ENCODE measurements at regions not wholly inside any gene's neighbourhood (a gene's known extent, or its start where the extent isn't known, plus 50 kb on each side); places are given as distances from the start of the nearest gene placed in this dataset.
"Not testable (repeated sequence)": the region's sequence is repeated elsewhere in the genome, so short reads cannot be mapped to it uniquely, and the experiment has no call there.

GRCh38 chr4:114249561-114249960 is 270.1 kb upstream of the ARSJ start:
- no peak for DNase-seq (ENCODE audit: low spot score)

- no peak for DNase-seq (ENCODE audit: low spot score)
Observed at GRCh38 chr4:114249976-114250375, 270.5 kb upstream of the ARSJ start.

GRCh38 chr4:114250439-114250891 is 271.0 kb upstream of the ARSJ start:
- no peak for DNase-seq (ENCODE audit: low spot score)

- no peak for DNase-seq (ENCODE audit: low spot score)
Observed at GRCh38 chr4:114251020-114251419, 271.6 kb upstream of the ARSJ start.

DNA sequence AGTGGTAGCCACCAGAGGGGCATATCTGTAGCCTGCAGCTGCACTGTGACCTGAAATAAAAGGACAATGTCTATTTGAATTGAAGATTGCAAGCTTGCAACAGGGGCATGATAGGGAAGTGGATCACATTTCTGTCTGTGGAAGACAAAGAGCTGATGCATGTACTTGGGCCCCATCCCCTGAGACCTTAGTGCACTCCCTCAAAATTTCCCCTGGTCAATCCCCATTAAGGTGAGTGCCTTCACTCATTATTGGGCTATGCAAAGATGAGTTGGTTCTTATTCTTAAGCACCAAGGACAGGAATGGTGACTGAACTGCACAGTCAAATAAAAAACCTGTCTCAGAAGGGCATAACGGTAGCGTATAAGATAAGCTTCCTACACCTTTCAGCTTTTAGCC is 273.1 kb upstream of the ARSJ start:
- no peak for DNase-seq (ENCODE audit: low spot score)

DNA sequence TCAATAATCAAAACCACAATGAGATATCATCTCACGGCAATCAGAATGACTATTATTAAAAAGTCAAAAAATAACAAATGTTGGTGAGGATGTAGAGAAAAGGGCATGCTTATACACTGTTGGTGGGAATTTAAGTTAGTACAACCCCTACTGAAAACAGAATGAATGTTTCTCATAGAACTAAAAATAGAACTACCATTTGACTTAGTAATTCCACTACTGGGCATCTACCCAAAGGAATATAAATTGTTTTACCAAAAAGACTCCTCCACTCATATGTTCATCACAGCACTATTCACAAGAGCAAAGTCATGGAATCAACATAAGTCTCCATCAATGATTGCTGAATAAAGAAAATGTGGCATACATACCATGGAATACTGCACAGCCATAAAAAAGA is 278.1 kb upstream of the ARSJ start:
- no peak for DNase-seq (ENCODE audit: low spot score)

DNA sequence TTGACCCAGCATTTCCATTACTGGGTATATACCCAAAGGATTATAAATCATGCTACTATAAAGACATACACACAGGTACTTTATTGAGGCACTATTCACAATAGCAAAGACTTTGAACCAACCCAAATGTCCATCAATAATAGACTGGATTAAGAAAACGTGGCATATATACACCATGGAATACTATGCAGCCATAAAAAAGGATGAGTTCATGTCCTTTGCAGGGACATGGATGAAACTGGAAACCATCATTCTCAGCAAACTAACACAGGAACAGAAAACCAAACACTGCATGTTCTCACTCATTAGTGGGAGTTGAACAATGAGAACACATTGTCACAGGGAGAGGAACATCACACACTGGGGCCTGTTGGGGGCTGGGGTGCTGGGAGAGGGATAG is 283.0 kb upstream of the ARSJ start:
- DNase-seq (ENCODE audit: low spot score), result not testable (repeated sequence)

DNA sequence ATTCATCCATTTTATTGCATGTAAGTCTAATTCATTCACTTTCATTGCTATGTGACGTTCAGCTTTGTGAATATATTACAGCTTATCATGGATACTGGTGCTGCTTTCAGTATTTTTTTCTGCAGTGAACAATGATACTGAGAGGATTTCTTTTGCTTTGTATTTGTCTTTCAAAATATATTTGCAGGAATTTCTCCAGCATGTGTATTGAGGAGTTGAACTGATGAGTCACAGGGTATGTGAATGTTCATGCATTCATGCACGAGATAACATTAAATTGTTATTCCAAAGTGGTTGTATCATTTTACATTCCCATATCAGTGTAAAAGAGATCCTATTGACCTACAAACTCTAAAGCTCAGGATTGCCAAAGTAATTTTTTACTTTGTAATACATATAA is 283.8 kb upstream of the ARSJ start:
- no peak for DNase-seq (ENCODE audit: low spot score)

GRCh38 chr4:114264452-114264851 is 285.0 kb upstream of the ARSJ start:
- DNase-seq (ENCODE audit: low spot score), result no peak

DNA sequence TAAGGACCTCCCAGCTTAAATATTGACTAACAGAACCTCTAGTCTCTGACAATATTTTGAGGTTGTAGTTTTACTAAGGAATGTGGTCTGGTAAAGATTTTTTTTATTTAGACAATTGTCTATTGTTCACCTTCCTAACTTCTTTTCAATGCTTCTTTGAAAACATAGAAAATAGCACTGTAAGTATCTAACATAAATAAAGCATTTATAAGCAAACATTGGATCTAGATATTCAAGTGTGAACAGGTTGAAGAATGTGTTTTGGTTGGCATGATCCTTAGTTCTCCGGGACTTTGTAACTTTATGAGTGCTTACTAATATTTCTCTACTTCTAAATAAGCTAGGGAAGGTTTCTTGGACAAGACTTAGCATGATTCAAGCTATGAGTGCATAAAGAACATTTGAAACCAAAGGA is 285.4 kb upstream of the ARSJ start:
- no peak for DNase-seq (ENCODE audit: low spot score)

- DNase-seq (ENCODE audit: low spot score), result no peak
Observed at GRCh38 chr4:114265342-114265741, 285.9 kb upstream of the ARSJ start.

GRCh38 chr4:114267976-114268375 is 288.5 kb upstream of the ARSJ start:
- no peak for DNase-seq (ENCODE audit: low spot score)

DNA sequence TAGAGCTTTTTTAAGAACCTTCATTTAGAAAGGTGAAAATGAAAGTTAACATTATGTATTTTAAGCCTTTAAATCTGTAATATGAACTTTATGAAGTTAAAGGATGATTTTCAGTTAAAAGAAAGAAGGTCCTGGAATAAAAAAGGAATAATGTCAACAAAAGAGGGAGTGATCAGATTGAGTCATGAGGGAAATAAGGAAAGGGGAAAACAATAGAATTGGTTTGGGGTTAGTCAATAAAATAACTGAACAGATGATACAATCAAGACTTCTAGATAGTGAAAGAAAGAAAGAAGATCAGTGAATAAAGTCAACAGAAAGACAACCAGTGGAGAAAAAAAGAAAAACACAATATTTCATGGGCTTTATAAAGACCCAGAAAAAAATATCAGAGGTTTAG is 291.6 kb upstream of the ARSJ start:
- no peak for DNase-seq (ENCODE audit: low spot score)

DNA sequence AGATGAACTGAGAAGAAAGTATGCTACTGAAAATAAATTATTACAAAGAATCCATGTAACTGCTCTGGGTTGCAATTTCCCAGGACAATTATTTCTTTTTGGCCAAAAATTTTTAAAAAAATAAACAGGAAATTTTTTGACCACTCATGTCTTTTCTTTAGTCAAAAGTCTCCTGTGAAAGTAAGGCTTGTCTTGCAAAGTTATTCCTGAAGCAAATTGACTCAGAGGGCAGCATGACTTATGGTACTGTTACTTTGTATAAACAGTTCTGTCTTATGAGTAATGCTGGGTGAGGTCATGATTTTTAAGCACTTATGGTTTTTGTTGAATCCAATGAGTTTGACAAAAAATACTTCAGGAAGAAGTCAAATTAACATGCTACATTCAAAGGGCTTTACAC is 292.8 kb upstream of the ARSJ start:
- DNase-seq (ENCODE audit: low spot score), result no peak

DNA sequence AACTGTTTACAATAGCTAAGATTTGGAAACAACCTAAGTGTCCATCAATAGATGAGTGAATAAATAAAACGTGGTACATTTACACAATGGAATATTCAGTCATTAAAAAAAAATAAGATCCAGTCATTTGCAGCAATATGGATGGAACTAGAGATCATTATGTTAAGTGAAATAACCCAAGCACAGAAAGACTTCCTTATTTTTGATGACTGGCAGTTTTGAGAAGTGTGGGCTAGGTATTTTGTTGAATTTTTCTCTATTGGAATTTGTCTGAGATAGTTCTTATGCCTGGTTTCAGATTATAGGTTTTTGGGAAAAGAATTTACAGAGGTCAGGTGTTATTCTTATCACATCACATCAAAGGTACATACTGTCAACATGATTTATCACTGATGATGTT is 293.8 kb upstream of the ARSJ start:
- no peak for DNase-seq (ENCODE audit: low spot score)

GRCh38 chr4:114277690-114278089 is 298.2 kb upstream of the ARSJ start:
- DNase-seq (ENCODE audit: low spot score), result no peak

- DNase-seq (ENCODE audit: low spot score), result no peak
Observed at GRCh38 chr4:114279066-114279465, 299.6 kb upstream of the ARSJ start.

DNA sequence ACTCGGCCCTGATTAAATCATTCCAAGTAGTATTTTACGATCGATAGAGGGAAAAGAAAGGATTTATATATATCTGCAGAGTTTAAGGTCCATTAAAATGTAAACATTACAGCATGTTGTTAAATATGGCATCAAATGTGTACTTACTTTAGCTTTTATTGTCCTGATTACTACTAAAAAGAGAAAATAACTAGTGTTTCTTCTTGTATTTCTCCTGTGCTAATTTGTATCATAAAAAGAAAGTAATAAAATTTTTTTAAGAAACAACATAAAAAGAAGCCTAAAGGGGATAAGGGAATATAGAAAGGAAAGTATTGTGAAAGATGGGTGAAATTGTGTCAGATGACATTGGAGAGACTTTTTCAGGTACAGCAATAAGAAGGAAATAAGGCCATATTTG is 300.3 kb upstream of the ARSJ start:
- no peak for DNase-seq (ENCODE audit: low spot score)

DNA sequence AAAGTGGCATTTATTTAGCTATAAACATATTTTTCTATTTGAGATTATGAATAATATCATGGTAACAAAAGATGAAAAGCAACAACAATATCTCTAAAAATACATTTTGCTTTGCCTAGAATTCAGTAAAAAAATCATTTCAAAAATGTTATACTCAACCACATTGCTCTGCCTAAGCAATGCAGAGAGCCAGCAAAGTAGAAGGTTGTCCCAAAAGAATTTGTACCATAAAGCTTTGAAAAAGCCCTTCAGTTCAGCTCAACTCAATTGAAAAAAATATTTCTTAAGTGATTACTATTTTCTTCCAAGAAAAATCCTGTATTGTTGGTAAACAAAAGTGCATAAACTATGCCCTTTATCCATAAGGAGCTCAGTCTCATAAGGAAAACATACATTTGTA is 301.2 kb upstream of the ARSJ start:
- no peak for DNase-seq (ENCODE audit: low spot score)

DNA sequence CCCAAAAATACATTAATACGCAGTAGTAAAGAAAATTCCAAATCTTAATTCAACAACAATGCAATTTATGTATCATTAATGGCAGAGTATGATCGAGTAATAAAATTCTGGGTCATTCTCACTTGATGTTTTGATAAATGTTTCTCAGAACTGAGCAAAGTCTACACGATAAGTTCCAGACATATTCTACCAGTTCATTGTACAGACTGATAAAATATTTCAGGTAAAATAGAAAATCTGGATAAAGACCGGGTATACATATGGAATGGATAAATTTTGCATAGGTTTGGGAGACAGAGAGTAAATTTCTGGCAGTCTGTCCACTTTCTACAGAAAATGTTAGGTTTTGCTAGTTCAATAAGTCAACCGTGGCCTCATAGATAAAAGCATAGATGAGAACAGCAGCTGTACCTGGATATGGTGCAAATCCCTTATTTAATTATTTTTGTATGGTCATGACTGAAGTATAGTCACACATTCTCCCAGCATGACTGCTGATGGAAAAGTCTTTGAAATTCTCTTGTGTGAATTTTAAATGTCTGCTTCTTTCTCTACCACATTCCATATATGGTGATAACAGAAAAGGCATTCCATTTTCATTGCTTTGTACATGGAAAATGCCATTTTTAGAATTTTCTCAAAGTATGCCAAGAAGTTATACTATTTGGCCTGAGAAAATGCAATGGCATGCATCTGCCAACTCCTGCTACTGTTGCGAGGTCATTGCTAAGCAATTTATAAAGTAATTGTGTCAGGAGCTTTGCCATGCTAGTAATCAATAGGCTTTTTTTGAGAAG is 301.9 kb upstream of the ARSJ start:
- DNase-seq (ENCODE audit: low spot score), result no peak

DNA sequence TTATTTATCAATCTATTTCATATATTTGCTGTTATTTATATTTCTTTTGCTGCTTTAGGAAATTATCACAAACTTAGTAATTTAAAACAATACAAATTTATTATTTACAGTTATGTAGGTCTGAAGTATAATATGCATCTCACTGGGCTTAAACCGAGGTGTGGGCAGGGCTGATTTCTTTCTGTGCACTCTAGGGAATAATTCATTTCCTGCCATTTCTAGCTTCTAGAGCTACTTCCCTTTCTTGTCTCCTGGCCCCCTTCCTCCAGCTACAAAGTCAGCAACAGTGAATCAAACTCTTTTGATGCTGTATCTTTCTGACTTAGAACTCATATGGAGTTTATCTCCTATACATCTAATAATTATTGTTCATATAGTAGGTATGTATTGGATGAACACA is 303.5 kb upstream of the ARSJ start:
- DNase-seq (ENCODE audit: low spot score), result no peak

GRCh38 chr4:114284629-114285028 is 305.2 kb upstream of the ARSJ start:
- DNase-seq (ENCODE audit: low spot score), result no peak

GRCh38 chr4:114286262-114286810 is 306.9 kb upstream of the ARSJ start:
- no peak for DNase-seq (ENCODE audit: low spot score)
